COLO829 (cell line): ENCODE measurements at regions not wholly inside any gene's neighbourhood (a gene's known extent, or its start where the extent isn't known, plus 50 kb on each side); places are given as distances from the start of the nearest gene placed in this dataset.

Source experiments
- DNase-seq: peaks from one replicate; pipeline ENCODE4 v3.0.0; 2012; ENCODE audit warnings: low spot score

DNA sequence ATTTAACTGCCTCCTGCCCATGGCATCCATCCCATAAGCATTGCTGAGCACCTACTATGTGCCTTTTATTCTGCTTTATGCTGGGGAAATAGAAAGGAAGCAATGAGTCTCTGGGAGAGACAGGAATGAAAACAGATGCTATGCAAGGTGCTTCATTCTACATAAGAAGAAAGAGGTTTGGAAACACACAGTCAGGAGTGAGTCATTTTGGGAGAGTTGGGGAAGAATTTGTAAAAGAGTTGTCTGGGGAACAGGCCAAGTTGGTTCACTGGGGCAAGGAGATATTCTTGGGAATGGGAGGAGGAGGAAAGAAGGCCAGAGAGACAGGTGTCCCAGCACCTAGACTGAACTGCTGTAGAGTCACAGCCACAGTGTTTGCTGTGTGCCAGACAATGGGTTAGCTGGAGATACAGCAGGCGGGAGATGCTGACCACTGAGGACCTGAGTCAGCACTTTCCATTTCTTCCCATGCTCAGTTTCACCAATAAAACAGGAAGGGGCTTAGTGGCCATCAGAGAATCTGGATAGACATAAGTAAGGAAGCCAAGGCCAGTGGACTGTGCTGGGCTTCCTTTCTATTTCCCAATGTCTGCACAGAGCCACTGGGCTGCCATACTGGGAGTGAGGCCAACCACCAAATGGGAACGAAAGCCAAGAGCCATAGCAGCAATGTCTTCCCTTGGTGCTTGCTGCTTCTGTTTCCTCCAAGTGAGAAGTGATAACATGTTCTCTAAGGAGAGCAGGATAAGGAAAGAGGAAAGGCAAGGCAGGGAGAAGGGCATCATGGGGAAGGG lies 187.7 kb upstream of the USP24 start:
- DNase-seq = no peak

GRCh38 chr1:55402142-55402541 lies 187.0 kb upstream of the USP24 start:
- no peak for DNase-seq

DNA sequence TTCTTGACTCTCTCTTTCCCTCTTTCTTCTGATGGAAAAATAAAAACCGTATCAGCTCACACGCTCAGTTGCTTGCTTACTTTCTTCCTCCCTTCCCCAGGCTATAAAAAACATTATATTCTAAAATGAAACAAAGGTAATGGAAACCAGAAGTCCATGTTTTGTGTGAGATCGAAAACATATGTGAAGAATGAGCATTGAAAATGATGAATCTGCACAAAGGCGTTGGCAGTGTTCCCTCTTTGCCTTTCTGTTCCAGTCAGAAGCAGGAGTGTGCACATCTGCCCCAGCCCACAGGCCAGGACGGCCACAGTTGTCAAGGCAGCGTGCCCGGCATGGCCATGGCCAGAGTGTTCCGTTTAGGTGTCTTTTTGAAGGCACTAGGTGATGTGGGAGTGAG lies 185.3 kb upstream of the USP24 start:
- no peak for DNase-seq

DNA sequence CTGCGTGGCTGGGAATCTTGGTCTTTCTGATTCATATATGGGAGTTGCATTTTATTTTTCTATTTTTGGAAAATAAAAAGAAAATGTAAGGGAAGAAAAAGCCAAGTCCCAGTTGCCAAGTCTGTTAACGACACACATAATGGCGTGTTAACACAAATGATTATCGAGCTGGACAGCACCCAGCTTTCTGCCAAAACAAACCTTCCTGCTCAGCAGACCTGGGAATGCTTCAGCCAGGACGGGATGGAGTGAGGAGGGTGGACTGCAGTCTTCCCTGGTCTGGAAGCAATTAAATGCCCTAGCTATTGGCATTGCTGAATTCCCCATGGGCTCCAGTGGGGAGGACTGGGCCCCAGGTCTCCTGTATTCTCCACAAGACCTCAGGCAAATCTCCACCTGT lies 184.2 kb upstream of the USP24 start:
- no peak for DNase-seq

DNA sequence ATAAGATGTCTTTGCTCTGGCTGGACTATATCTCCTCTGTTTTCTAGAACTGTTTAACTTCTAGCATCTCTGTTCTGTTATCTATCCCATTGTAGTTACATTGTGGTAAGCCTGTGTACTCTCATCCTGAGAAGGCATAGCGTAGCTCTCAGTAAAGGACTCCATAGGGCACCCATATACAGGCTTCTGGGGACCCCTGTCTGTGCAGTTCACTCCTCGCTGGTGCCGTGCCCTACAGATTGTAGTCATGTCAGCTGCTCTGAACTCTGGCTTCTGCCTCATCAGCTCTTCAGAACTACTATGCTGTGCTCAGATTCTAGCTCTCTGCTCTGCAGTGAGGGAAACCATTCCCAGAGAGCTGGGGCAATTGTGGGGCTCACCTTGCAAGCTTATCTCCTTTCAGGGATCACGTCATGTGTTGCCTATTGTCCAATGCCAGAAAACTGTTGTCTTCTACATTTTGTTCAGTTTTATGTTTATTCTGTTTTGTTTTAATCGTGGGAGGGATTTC lies 181.3 kb upstream of the USP24 start:
- DNase-seq = no peak

GRCh38 chr1:55388960-55389359 lies 173.8 kb upstream of the USP24 start:
- DNase-seq = no peak

- DNase-seq = no peak
These were observed 172.0 kb upstream of the USP24 start for GRCh38 chr1:55387145-55387544.

DNA sequence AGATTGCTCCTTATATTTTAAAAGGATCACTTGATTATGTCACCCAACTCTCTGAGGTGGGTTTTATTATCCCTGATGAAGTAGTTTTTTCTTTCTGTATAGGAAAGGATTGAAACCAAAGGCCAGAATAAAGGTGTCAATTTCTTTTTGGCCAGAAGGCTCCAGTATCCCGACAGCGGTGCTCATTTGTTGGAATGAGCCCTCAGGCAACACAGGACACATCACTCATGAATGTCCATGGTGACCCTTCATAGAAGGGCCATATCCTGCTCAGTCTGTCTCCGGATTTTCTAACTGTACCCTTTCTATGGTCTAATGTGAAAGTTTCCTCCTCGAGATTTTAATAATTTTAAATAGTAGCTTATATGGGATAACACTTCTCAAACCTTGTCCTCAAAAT lies 171.3 kb upstream of the USP24 start:
- DNase-seq = no peak

DNA sequence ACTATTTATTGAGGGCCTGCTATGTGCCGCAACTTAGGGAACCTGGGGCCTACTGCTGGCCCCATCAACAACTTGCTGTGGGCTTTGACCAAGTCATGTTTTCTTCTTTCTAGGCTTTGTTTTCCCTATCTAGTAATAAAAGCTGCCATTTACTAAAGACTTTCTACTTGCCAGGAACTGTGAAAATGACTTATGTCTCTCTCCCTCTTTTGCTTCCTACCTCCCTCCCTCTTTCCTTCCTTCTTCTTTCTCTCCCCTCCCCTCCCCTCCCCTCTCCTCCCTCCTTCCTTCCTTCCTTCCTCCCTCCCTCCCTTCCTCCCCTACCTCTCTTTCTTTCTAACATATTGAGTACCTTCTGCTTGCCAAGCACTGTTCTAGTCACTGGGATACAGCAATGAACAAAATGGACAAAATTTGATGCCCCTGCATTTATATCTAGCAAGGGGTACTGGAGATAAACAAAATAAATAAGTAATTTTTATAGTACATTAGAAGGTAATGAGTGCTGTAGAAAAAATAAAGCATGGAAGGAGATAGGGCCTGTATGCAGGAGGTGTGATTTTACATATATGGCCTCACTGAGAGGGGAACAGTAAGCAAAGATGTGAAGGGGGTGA lies 170.3 kb upstream of the USP24 start:
- DNase-seq = no peak

GRCh38 chr1:55384637-55385036 lies 169.5 kb upstream of the USP24 start:
- no peak for DNase-seq

DNA sequence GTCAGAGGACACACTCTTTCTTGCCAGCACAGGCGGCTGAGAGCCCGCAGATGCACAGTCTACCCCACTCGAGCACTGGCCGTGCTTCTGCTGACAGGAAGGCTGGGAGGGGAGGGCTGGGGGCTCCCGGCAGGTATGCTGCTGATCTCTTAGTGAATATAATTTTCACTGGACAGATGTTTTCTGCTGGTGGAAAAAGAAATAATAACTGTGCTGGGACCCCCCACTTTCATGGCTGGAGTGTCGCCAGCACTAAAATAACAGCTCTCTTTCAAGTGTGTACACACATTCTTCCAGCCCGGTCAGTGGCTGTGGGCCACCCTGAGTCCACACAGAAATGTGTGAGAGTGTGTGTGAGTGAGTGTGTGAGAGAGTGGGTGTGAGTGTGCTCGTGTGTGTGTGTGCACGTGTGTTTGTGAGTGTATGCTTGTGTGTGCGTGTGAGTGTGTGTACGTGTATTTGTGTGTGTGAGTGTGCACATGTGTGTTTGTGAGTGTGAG lies 167.7 kb upstream of the USP24 start:
- no peak for DNase-seq

GRCh38 chr1:55381983-55382382 lies 166.8 kb upstream of the USP24 start:
- DNase-seq = no peak

GRCh38 chr1:55381491-55381890 lies 166.3 kb upstream of the USP24 start:
- DNase-seq = no peak

DNA sequence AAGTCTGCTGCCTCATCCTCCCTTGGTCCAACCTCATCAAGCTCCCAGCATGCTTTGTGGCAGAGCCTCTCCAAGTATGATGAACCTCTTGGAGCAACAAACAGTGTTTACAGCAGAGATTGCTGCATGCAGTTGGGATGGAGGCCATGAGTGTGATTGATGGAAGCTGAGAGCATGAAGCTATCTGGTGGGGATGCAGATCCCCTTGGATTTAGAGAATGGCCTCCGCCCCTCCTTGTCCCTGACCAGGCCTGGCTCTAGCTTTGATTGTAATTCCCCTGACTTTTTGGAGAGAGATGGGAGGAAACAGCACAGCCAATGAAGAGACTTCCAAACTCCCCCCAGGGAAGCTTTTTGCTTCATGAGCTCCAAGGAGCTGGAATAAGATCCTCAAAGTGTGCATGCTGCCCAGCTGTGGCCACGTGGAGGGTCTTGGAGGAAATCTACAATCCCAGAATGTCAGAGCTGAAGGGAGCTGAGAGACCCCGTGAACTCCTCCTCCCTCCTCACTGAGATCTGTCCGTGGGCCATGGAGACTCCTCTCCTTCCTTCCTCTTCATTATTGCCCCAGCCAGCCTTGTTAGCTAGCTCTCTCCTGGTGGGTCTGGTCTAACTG lies 165.3 kb upstream of the USP24 start:
- DNase-seq = no peak

DNA sequence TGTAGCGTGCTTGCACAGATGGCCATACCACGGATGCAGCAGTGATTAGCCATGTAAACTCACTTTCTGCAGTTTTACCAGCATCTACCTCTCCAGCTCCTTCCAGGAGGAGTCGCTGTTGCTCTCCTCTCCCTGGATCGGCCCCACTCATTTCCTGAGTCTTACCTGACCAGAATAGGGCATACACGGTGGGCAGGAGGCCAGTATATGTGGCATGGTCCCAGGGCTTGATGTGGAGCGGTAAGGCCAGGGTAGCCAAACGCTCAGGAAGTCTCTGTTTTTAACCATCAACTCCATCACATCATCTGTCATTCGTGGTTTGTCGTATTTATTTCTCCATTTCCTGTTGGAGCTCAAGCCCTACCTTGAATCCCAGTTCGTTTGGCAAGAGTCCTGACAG lies 163.4 kb upstream of the USP24 start:
- DNase-seq = peak; percentile 26

DNA sequence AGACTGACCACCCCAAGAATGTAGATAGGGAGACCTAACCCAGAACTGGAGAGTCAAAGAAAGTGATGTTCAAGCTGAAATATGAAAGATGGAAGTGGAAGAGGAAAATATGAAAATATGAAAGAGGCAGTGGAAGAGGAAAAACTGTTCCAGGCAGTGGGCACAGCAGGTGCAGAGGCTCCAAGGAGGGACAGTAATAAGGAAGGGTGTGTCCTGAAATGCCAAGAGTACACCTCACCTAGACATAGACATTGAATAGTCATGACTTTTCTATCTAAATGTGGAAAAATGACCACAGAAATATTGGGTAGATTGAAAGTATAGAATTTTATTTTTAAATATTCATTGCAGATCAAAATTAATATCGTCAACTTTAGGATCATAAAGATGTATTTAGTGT lies 161.7 kb upstream of the USP24 start:
- DNase-seq = no peak

DNA sequence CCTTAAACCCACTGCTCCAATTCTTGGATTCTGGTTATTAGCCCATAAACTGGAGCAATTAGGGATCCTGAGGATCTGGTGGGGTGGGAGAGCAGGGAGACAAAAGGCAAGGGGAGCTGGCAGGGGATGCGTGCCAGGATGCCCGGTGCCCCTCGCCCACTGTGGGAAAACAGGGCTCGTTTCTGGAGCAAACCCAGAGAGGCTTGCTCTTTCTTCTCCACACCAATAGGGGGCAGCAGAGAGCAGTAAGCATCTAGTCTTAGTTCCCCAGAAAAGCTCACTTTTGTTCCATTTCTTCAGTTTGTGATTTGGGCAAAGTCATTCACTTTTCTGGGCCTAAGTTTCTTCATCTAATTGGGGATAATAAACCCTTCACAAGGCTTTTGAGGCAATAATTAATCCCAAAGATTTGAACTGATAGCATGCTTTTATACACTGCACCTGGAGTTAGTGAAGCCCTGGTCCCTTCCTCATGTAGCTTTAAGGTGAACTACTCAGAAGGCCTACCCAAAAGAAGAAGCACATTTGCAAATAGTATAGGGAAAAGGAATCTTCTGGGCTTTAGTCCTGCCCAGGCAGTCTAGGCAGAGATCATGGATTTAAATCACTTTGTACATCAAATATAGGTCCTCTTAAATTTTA lies 160.6 kb upstream of the USP24 start:
- peak; percentile 28 for DNase-seq

- DNase-seq = peak; percentile 63
These were observed 159.8 kb upstream of the USP24 start for GRCh38 chr1:55374801-55375616.

DNA sequence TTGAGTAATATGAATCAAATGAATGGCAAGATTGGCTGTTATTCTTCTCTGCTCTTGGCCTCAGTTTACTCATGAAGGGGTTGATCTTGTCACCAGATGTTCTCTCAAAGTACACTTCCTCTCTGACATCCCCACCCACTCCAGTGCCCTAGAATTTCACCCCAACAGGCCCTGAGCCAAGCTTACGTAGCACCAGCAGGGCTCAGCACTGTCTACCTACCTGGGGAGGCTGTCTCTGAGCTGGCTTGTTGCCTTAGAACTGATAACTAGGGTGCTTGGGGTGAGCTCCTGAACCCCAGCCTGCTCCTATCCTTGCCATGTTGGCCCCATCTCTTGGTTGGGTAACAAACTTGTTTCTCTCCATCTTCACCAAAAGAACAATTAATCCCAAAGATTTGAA lies 159.1 kb upstream of the USP24 start:
- no peak for DNase-seq

GRCh38 chr1:55369474-55369873 lies 154.3 kb upstream of the USP24 start:
- no peak for DNase-seq

DNA sequence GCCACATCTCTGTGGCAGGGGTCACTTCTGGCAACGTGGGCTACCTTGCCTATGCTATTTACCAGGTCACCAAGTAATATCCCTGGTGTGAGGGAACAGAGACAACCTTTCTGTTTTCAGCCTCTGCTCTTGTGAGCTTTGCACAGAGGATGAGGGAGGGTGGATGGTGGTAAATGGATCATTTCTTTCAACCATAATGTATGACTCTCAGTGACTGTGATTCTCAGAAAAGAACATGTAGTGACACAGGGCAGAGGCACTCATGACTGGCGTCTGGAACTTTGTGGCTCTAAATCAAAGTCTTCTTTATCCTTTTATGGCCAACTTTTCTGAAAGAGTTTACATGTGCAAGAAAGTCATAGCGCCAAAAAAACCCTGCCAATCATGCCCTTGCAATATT lies 153.5 kb upstream of the USP24 start:
- no peak for DNase-seq

DNA sequence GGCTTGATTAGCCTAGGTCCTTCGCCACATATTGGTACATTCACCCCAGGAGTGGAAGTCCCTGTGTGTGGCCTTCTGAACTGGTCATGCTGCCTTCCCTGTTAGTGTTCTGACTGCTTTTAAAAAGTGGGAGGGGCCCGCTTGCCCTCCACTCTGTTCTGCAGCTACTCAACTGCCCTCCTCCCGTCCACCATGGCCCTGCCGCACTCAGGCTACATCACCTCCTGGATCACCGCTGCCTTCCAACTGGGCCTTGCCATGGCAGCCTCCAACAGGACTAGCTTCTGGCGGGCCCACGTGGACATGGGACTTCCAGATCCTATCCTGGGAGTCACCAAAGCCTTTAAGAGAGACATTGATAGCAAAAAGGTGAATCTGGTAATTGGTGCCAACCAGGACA lies 152.1 kb upstream of the USP24 start:
- no peak for DNase-seq
